ENCODE measurements at regions not wholly inside any gene's neighbourhood (a gene's known extent, or its start where the extent isn't known, plus 50 kb on each side); places are given as distances from the start of the nearest gene placed in this dataset.

- TF ChIP-seq CTCF (IDR thresholded peaks at IDR 0.05; ENCODE audit: low read length) = no peak
- no peak for TF ChIP-seq EZH2 (optimal IDR thresholded peaks at IDR 0.05; ENCODE audit: low read depth, low read length)
These were observed 901.0 kb downstream of the FAT4 start for GRCh38 chr4:126215759-126216158.
